Loucy (cell line): ENCODE measurements at regions not wholly inside any gene's neighbourhood (a gene's known extent, or its start where the extent isn't known, plus 50 kb on each side); places are given as distances from the start of the nearest gene placed in this dataset.

Source experiments
- H2AFZ ChIP-seq: fragments of 200-600 bp; sonication (generic); 2 replicates; pipeline ENCODE4 v1.6.0; 2016; ENCODE audit warnings: antibody characterized with exemption, mild to moderate bottlenecking, low read length, moderate library complexity
- H3F3A ChIP-seq: fragments of 200-600 bp; 2 replicates; pipeline ENCODE4 v1.6.0; 2016; ENCODE audit warnings: antibody characterized with exemption, low read depth, mild to moderate bottlenecking
- H3K27me3 ChIP-seq: fragments of 200-600 bp; sonication (generic); 2 replicates; pipeline ENCODE4 v1.6.1; 2014; ENCODE audit warnings: low read length, mild to moderate bottlenecking; ENCODE audit not compliant: insufficient read depth, poor library complexity, severe bottlenecking
- H3K36me3 ChIP-seq: fragments of 200-600 bp; sonication (generic); 2 replicates; pipeline ENCODE4 v1.6.1; 2016; ENCODE audit warnings: low read length; ENCODE audit not compliant: insufficient read depth
- H3K4me1 ChIP-seq: fragments of 200-600 bp; sonication (generic); 2 replicates; pipeline ENCODE4 v1.5.1; 2014; ENCODE audit warnings: low read length, mild to moderate bottlenecking; ENCODE audit not compliant: insufficient read depth, poor library complexity, severe bottlenecking
- H3K4me2 ChIP-seq: fragments of 200-600 bp; sonication (generic); 2 replicates; pipeline ENCODE4 v1.6.0; 2014; ENCODE audit warnings: antibody characterized with exemption, low read length, low read depth, mild to moderate bottlenecking; ENCODE audit not compliant: poor library complexity, severe bottlenecking
- H3K4me3 ChIP-seq: fragments of 200-600 bp; sonication (generic); 2 replicates; pipeline ENCODE4 v1.5.1; 2014; ENCODE audit warnings: low read length, mild to moderate bottlenecking, mixed read lengths; ENCODE audit not compliant: poor library complexity, severe bottlenecking
- H3K79me2 ChIP-seq: fragments of 200-600 bp; sonication (generic); 2 replicates; pipeline ENCODE4 v1.6.1; 2014; ENCODE audit warnings: low read length; ENCODE audit not compliant: insufficient read depth
- H3K9ac ChIP-seq: fragments of 200-600 bp; sonication (generic); 2 replicates; pipeline ENCODE4 v1.6.0; 2014; ENCODE audit warnings: mild to moderate bottlenecking, low read depth, low read length, moderate library complexity; ENCODE audit not compliant: poor library complexity, severe bottlenecking
- H3K9me2 ChIP-seq: fragments of 200-600 bp; sonication (generic); replicated peaks from 2 replicates; pipeline ENCODE4 v1.6.1; 2016; ENCODE audit warnings: low read depth, low read length, mixed read lengths
- H3K9me3 ChIP-seq: fragments of 200-600 bp; sonication (generic); 2 replicates; pipeline ENCODE4 v1.6.1; 2014; ENCODE audit warnings: mild to moderate bottlenecking, antibody characterized with exemption, low read length, low read depth; ENCODE audit not compliant: insufficient read depth
- H4K20me1 ChIP-seq: fragments of 200-600 bp; sonication (generic); 2 replicates; pipeline ENCODE4 v1.6.0; 2014; ENCODE audit warnings: antibody characterized with exemption, low read length, mild to moderate bottlenecking; ENCODE audit not compliant: insufficient read depth, poor library complexity, severe bottlenecking
- CTCF ChIP-seq: fragments of 200-600 bp; sonication (generic); conservative IDR thresholded peaks from 2 replicates; pipeline ENCODE4 v1.5.1; 2014; ENCODE audit warnings: mild to moderate bottlenecking, antibody characterized with exemption, low read length
- EZH2phosphoT487 ChIP-seq: fragments of 200-600 bp; IDR thresholded peaks from 2 replicates; pipeline ENCODE4 v1.6.1; 2018; ENCODE audit warnings: antibody characterized with exemption, mild to moderate bottlenecking, moderate library complexity, borderline replicate concordance

- Histone ChIP-seq H3K9ac (no peak overlapping the region), H3K36me3 (no peaks in the 10 kb centered on the region), H3F3A (no peaks in the 10 kb centered on the region), H3K4me1 (peaks cover 10% of the 10 kb centered on the region), H4K20me1 (no peaks in the 10 kb centered on the region), H3K79me2 (no peaks in the 10 kb centered on the region), H2AFZ (no peak overlapping the region), H3K4me2 (no peak overlapping the region), H3K27me3 (no peaks in the 10 kb centered on the region), H3K9me3 (no peaks in the 10 kb centered on the region), H3K4me3 (no peak overlapping the region), H3K9me2 (no peaks in the 10 kb centered on the region)
- no peak for TF ChIP-seq EZH2phosphoT487
- no peak for TF ChIP-seq CTCF
Observed at GRCh38 chr7:101724957-101725356, 92.5 kb upstream of the CUX1 start.

- Histone ChIP-seq H3K36me3 (no peaks in the 10 kb centered on the region), H3K4me3 (no peak overlapping the region), H2AFZ (no peak overlapping the region), H3K9me3 (no peaks in the 10 kb centered on the region), H3K27me3 (no peaks in the 10 kb centered on the region), H4K20me1 (no peaks in the 10 kb centered on the region), H3F3A (no peaks in the 10 kb centered on the region), H3K4me2 (no peak overlapping the region), H3K4me1 (peaks cover 3% of the 10 kb centered on the region), H3K9me2 (no peaks in the 10 kb centered on the region), H3K79me2 (no peaks in the 10 kb centered on the region), H3K9ac (no peak overlapping the region)
- TF ChIP-seq CTCF (no peak), EZH2phosphoT487 (no peak)
Observed at GRCh38 chr7:101725921-101726320, 91.5 kb upstream of the CUX1 start.

GRCh38 chr7:101727184-101727583 is 90.2 kb upstream of the CUX1 start:
- H3F3A ChIP-seq: no peaks in the 10 kb centered on the region
- H3K9ac ChIP-seq: no peak overlapping the region
- H3K4me2 ChIP-seq: no peak overlapping the region
- no peaks in the 10 kb centered on the region for H4K20me1 ChIP-seq
- H3K79me2 ChIP-seq: no peaks in the 10 kb centered on the region
- no peaks in the 10 kb centered on the region for H3K36me3 ChIP-seq
- no peak overlapping the region for H3K4me3 ChIP-seq
- no peak for TF ChIP-seq EZH2phosphoT487
- TF ChIP-seq CTCF: no peak
- H3K27me3 ChIP-seq: no peaks in the 10 kb centered on the region
- no peaks in the 10 kb centered on the region for H3K4me1 ChIP-seq
- H3K9me2 ChIP-seq: no peaks in the 10 kb centered on the region
- H3K9me3 ChIP-seq: no peaks in the 10 kb centered on the region
- H2AFZ ChIP-seq: no peak overlapping the region
